SK-N-SH treated with all-trans-retinoic acid at 6 μM for 48 hours (cell line): ENCODE measurements at regions not wholly inside any gene's neighbourhood (a gene's known extent, or its start where the extent isn't known, plus 50 kb on each side); places are given as distances from the start of the nearest gene placed in this dataset.

Experiments
- BACH2 ChIP-seq: fragments of 250-450 bp; sonication (Bioruptor Pico); IDR thresholded peaks from 2 replicates; pipeline ENCODE4 v1.9.0; 2021; ENCODE audit warnings: mild to moderate bottlenecking, borderline replicate concordance
- ESRRG ChIP-seq: fragments of 250-450 bp; sonication (Bioruptor Pico); IDR thresholded peaks from 2 replicates; pipeline ENCODE4 v1.6.1; 2021; ENCODE audit warnings: mild to moderate bottlenecking
- PATZ1 ChIP-seq: fragments of 250-450 bp; sonication (Bioruptor Pico); IDR thresholded peaks from 2 replicates; pipeline ENCODE4 v1.8.0; 2020; ENCODE audit warnings: mild to moderate bottlenecking, moderate library complexity, borderline replicate concordance
- RARB ChIP-seq: fragments of 250-450 bp; sonication (Bioruptor Pico); IDR thresholded peaks from 2 replicates; pipeline ENCODE4 v1.8.0; 2021; ENCODE audit warnings: mild to moderate bottlenecking, moderate library complexity
- SNAI2 ChIP-seq: fragments of 250-450 bp; sonication (Bioruptor Pico); IDR thresholded peaks from 2 replicates; pipeline ENCODE4 v1.5.0; 2020; ENCODE audit warnings: mild to moderate bottlenecking, moderate library complexity
- TSHZ2 ChIP-seq: fragments of 250-450 bp; sonication (Bioruptor Pico); IDR thresholded peaks from 2 replicates; pipeline ENCODE4 v1.5.0; 2020; ENCODE audit warnings: mild to moderate bottlenecking, moderate library complexity
- ZC3H10 ChIP-seq: fragments of 250-450 bp; sonication (Bioruptor Pico); IDR thresholded peaks from 2 replicates; pipeline ENCODE4 v1.5.1; 2021; ENCODE audit warnings: mild to moderate bottlenecking, moderate library complexity
- ZFP3 ChIP-seq: fragments of 250-450 bp; sonication (Bioruptor Pico); IDR thresholded peaks from 2 replicates; pipeline ENCODE4 v1.5.0; 2020; ENCODE audit warnings: mild to moderate bottlenecking, moderate library complexity
- ZFP30 ChIP-seq: fragments of 450-650 bp; formaldehyde crosslinking; IDR thresholded peaks from 2 replicates; pipeline ENCODE4 v1.5.0; 2022; ENCODE audit warnings: mild to moderate bottlenecking, moderate library complexity
- ZNF565 ChIP-seq: fragments of 450-650 bp; formaldehyde crosslinking; conservative IDR thresholded peaks from 2 replicates; pipeline ENCODE4 v1.5.0; 2020; ENCODE audit warnings: low read depth, mild to moderate bottlenecking, moderate library complexity

GRCh38 chr13:48873587-48873986 is 102.1 kb upstream of the FNDC3A start:
- TF ChIP-seq ZC3H10 (CRISPR knock-in tag) (no peak), TSHZ2 (no peak), BACH2 (CRISPR knock-in tag) (no peak), ESRRG (CRISPR knock-in tag) (no peak), ZFP3 (CRISPR knock-in tag) (no peak), PATZ1 (no peak), ZNF565 (CRISPR knock-in tag) (no peak), RARB (no peak), ZFP30 (CRISPR knock-in tag) (no peak), SNAI2 (CRISPR knock-in tag) (no peak)
